B cell (primary cell): ENCODE measurements at regions not wholly inside any gene's neighbourhood (a gene's known extent, or its start where the extent isn't known, plus 50 kb on each side); places are given as distances from the start of the nearest gene placed in this dataset.

Source experiments
- ATAC-seq: fragments of 200-7000 bp; cut with Tn5 transposase; one replicate; pipeline ENCODE4 v1.10.0; 2021; ENCODE audit warnings: low read depth, mild to moderate bottlenecking, moderate number of reproducible peaks, moderate library complexity
- CTCF ChIA-PET: fragments of 350-600 bp; sonication (Branson Sonifier 250); formaldehyde crosslinking; loops from one replicate; lab custom pipeline; 2021; ENCODE audit warnings: antibody characterized with exemption, inconsistent platforms; lab: Charles Lee
- POLR2A ChIA-PET: fragments of 350-600 bp; sonication (Branson Sonifier 250); formaldehyde crosslinking; loops from one replicate; lab custom pipeline; 2021; ENCODE audit warnings: antibody characterized with exemption; lab: Charles Lee
- DNase-seq: peaks from one replicate; pipeline ENCODE4 v3.0.0; 2013
- H2AFZ ChIP-seq: 2 replicates; pipeline ENCODE4 v1.6.1; 2012; ENCODE audit warnings: mild to moderate bottlenecking, low read depth, low read length; ENCODE audit not compliant: insufficient read depth, poor library complexity, severe bottlenecking
- H3K27ac ChIP-seq, 2 donors: 1 replicate in 1 of 2; 2 replicates in 1 of 2; pipeline ENCODE4 v1.5.1; 2012 to 2013; ENCODE audit warnings: low read length in 2 of 2, mild to moderate bottlenecking in 2 of 2, moderate library complexity in 1 of 2
- H3K27me3 ChIP-seq, 4 experiments: fragments of 200-600 bp in 1 of 4; sonication (generic) in 1 of 4; replicated peaks in 1 of 4; 1 replicate in 2 of 4; 2 replicates in 2 of 4; pipeline versions ENCODE4 v1.6.1 to v1.7.0; 2013 to 2016; ENCODE audit warnings: low read length in 3 of 4, mild to moderate bottlenecking in 2 of 4, mixed read lengths in 1 of 4, moderate library complexity in 1 of 4; ENCODE audit not compliant: insufficient read depth in 4 of 4, control insufficient read depth in 3 of 4; ENCODE audit errors: control extremely low read depth in 1 of 4
- H3K36me3 ChIP-seq, 2 experiments: replicated peaks in 1 of 2; 1 replicate in 1 of 2; 2 replicates in 1 of 2; pipeline versions ENCODE4 v1.6.1 to v1.7.1; 2013; ENCODE audit warnings: low read length in 1 of 2; ENCODE audit not compliant: insufficient read depth in 2 of 2, control insufficient read depth in 1 of 2; ENCODE audit errors: control extremely low read depth in 1 of 2, extremely low read depth in 1 of 2
- H3K4me1 ChIP-seq, 2 donors: fragments of 200-600 bp in 1 of 2; sonication (generic) in 1 of 2; 1 replicate in 1 of 2; 2 replicates in 1 of 2; pipeline versions ENCODE4 v1.5.1 to v1.6.1; 2013 to 2017; ENCODE audit warnings: low read length in 2 of 2; ENCODE audit not compliant: control insufficient read depth in 2 of 2, insufficient read depth in 2 of 2
- H3K4me2 ChIP-seq: replicated peaks from 2 replicates; pipeline ENCODE3; 2012; ENCODE audit warnings: mild to moderate bottlenecking, low read depth, low read length; ENCODE audit not compliant: poor library complexity, severe bottlenecking
- H3K4me3 ChIP-seq, 5 experiments: fragments of 200-600 bp in 1 of 5; sonication (generic) in 1 of 5; 1 replicate in 3 of 5; 2 replicates in 2 of 5; pipeline versions ENCODE4 v1.5.1 to v1.7.0; 2011 to 2016; ENCODE audit warnings: low read length in 4 of 5, mild to moderate bottlenecking in 4 of 5, low read depth in 2 of 5, control low read depth in 1 of 5, moderate library complexity in 1 of 5; ENCODE audit not compliant: insufficient read depth in 1 of 5; ENCODE audit errors: control extremely low read depth in 1 of 5, extremely low read depth in 1 of 5
- H3K79me2 ChIP-seq: fragments of 200-600 bp; sonication (generic); one replicate; pipeline ENCODE4 v1.6.0; 2016; ENCODE audit warnings: low read length; ENCODE audit not compliant: control insufficient read depth, insufficient read depth
- H3K9ac ChIP-seq: fragments of 200-600 bp; sonication (generic); 2 replicates; pipeline ENCODE4 v1.6.1; 2017; ENCODE audit warnings: mild to moderate bottlenecking, low read length, moderate library complexity
- H3K9me3 ChIP-seq, 3 donors: one replicate each; pipeline versions ENCODE4 v1.6.1 to v1.7.1; 2013; ENCODE audit warnings: low read length in 2 of 3; ENCODE audit not compliant: control insufficient read depth in 2 of 3, insufficient read depth in 1 of 3; ENCODE audit errors: control extremely low read depth in 1 of 3
- H4K20me1 ChIP-seq: 2 replicates; pipeline ENCODE4 v1.6.0; 2012; ENCODE audit warnings: mild to moderate bottlenecking, low read length; ENCODE audit not compliant: insufficient read depth, control insufficient read depth, poor library complexity, severe bottlenecking
- H3K27ac Mint-ChIP-seq: one replicate; pipeline ENCODE4 v1.8.0; 2021; ENCODE audit warnings: mixed read lengths
- H3K27me3 Mint-ChIP-seq: one replicate; pipeline ENCODE4 v1.8.0; 2021; ENCODE audit warnings: mixed read lengths
- H3K4me1 Mint-ChIP-seq: one replicate; pipeline ENCODE4 v1.8.0; 2021; ENCODE audit warnings: mixed read lengths
- H3K4me3 Mint-ChIP-seq: one replicate; pipeline ENCODE4 v1.8.0; 2021; ENCODE audit warnings: mixed read lengths
- H3K9me3 Mint-ChIP-seq: one replicate; pipeline ENCODE4 v1.8.0; 2022; ENCODE audit warnings: mixed read lengths; ENCODE audit not compliant: insufficient read depth
- CTCF ChIP-seq: fragments of 200-600 bp; IDR thresholded peaks from one replicate; pipeline ENCODE4 v1.8.0; 2022; ENCODE audit warnings: antibody characterized with exemption, mild to moderate bottlenecking
- EZH2 ChIP-seq: IDR thresholded peaks from 2 replicates; pipeline ENCODE4 v1.6.1; 2012; ENCODE audit warnings: borderline replicate concordance, low read depth, mild to moderate bottlenecking, moderate library complexity, low read length; ENCODE audit not compliant: insufficient read depth, poor library complexity, severe bottlenecking
- WGBS: methylation state at CpG from one replicate; pipeline ENCODE4 v1.1.5; 2013; ENCODE audit warnings: missing lambda C conversion rate; ENCODE audit not compliant: insufficient coverage; 5-methylcytosine and 5-hydroxymethylcytosine counted together
- intact Hi-C: fragments of 100-400 bp; cut with micrococcal nuclease; formaldehyde crosslinking; loops from one replicate; pipeline ENCODE4 v1.10.0; 2022

- POLR2A ChIA-PET = no interaction called here
- H3K27me3 ChIP-seq = no peaks in the 10 kb centered on the region
- H3K4me1 Mint-ChIP-seq = no peaks in the 10 kb centered on the region
- no peak overlapping the region for H3K27ac ChIP-seq
- H3K36me3 ChIP-seq = no peaks in the 10 kb centered on the region
- no peak overlapping the region for H3K27ac Mint-ChIP-seq
- no peaks in the 10 kb centered on the region for H4K20me1 ChIP-seq
- H2AFZ ChIP-seq = no peak overlapping the region
- no peaks in the 10 kb centered on the region for H3K79me2 ChIP-seq
- no peak for TF ChIP-seq EZH2
- TF ChIP-seq CTCF = no peak
- ATAC-seq (no peak), DNase-seq (no peak)
- H3K9me3 ChIP-seq = peaks cover 0 to 3% (median 0%) of the 10 kb centered on the region in 3 donors
- no peaks in the 10 kb centered on the region for H3K4me1 ChIP-seq
- H3K4me2 ChIP-seq = no peak overlapping the region
- intact Hi-C loops = no loop called here
- WGBS = no CpG with 5 or more reads among the region's 3 CpGs
- CTCF ChIA-PET = no interaction called here
- no peak overlapping the region for H3K4me3 Mint-ChIP-seq
- no peak overlapping the region for H3K9ac ChIP-seq
- no peak overlapping the region for H3K4me3 ChIP-seq
- H3K27me3 Mint-ChIP-seq = no peaks in the 10 kb centered on the region
- H3K9me3 Mint-ChIP-seq = peaks cover 2% of the 10 kb centered on the region
Measured at GRCh38 chr6:164286011-164286410, 871.5 kb downstream of the QKI start.

GRCh38 chr6:164283574-164283973 lies 869.1 kb downstream of the QKI start:
- H3K27me3 Mint-ChIP-seq = no peaks in the 10 kb centered on the region
- H3K4me3 Mint-ChIP-seq = no peak overlapping the region
- Histone ChIP-seq H3K4me2 (no peak overlapping the region), H4K20me1 (no peaks in the 10 kb centered on the region), H3K4me3 (no peak overlapping the region), H2AFZ (no peak overlapping the region), H3K79me2 (no peaks in the 10 kb centered on the region), H3K9me3 (peaks cover 0 to 10% (median 0%) of the 10 kb centered on the region in 3 donors), H3K27ac (no peak overlapping the region), H3K36me3 (no peaks in the 10 kb centered on the region), H3K4me1 (no peaks in the 10 kb centered on the region), H3K27me3 (no peaks in the 10 kb centered on the region), H3K9ac (no peak overlapping the region)
- WGBS = 92% methylated on average over 2 of the region's 5 CpGs
- H3K27ac Mint-ChIP-seq = no peak overlapping the region
- ChIA-PET CTCF (no interaction called here), POLR2A (no interaction called here)
- intact Hi-C loops = no loop called here
- ATAC-seq (no peak), DNase-seq (no peak)
- peaks cover 2% of the 10 kb centered on the region for H3K9me3 Mint-ChIP-seq
- TF ChIP-seq CTCF = no peak
- no peak for TF ChIP-seq EZH2
- no peaks in the 10 kb centered on the region for H3K4me1 Mint-ChIP-seq
